Chondrocyte (in vitro differentiated cells): ENCODE measurements at regions not wholly inside any gene's neighbourhood (a gene's known extent, or its start where the extent isn't known, plus 50 kb on each side); places are given as distances from the start of the nearest gene placed in this dataset.

Experiments
- DNase-seq: peaks from one replicate; pipeline ENCODE4 v3.0.0; 2021; ENCODE audit warnings: mixed read lengths, low spot score
- H3K27ac Mint-ChIP-seq: one replicate; pipeline ENCODE4 v1.8.0; 2021; ENCODE audit warnings: mild to moderate bottlenecking, moderate library complexity, mixed read lengths; ENCODE audit not compliant: unreplicated experiment
- H3K27me3 Mint-ChIP-seq: 2 replicates; pipeline ENCODE4 v1.8.0; 2021; ENCODE audit warnings: low read depth, mixed read lengths
- H3K36me3 Mint-ChIP-seq: 2 replicates; pipeline ENCODE4 v1.8.0; 2021; ENCODE audit warnings: low read depth, mixed read lengths
- H3K4me1 Mint-ChIP-seq: 2 replicates; pipeline ENCODE4 v1.8.0; 2021; ENCODE audit warnings: low read depth, mild to moderate bottlenecking, mixed read lengths
- H3K4me3 Mint-ChIP-seq: one replicate; pipeline ENCODE4 v1.8.0; 2021; ENCODE audit warnings: mild to moderate bottlenecking, moderate library complexity, mixed read lengths; ENCODE audit not compliant: unreplicated experiment
- H3K9me3 Mint-ChIP-seq: 2 replicates; pipeline ENCODE4 v1.8.0; 2021; ENCODE audit warnings: low read depth, mixed read lengths
- CTCF ChIP-seq: fragments of 200-600 bp; sonication (generic); IDR thresholded peaks from 2 replicates; pipeline ENCODE4 v1.5.0; 2021; ENCODE audit warnings: antibody characterized with exemption, mild to moderate bottlenecking, moderate library complexity

GRCh38 chr3:4140921-4141320, 162.2 kb upstream of the SETMAR start:
- Mint-ChIP-seq H3K36me3 (no peaks in the 10 kb centered on the region), H3K9me3 (no peaks in the 10 kb centered on the region), H3K27ac (no peak overlapping the region), H3K4me1 (no peaks in the 10 kb centered on the region), H3K4me3 (no peak overlapping the region), H3K27me3 (no peaks in the 10 kb centered on the region)
- TF ChIP-seq CTCF = no peak
- DNase-seq = no peak

- no peaks in the 10 kb centered on the region for H3K27me3 Mint-ChIP-seq
- H3K36me3 Mint-ChIP-seq = no peaks in the 10 kb centered on the region
- TF ChIP-seq CTCF = no peak
- no peak overlapping the region for H3K27ac Mint-ChIP-seq
- H3K4me3 Mint-ChIP-seq = no peak overlapping the region
- DNase-seq = no peak
- no peaks in the 10 kb centered on the region for H3K4me1 Mint-ChIP-seq
- H3K9me3 Mint-ChIP-seq = no peaks in the 10 kb centered on the region
Measured at GRCh38 chr3:4147556-4148118, 155.5 kb upstream of the SETMAR start.

- H3K9me3 Mint-ChIP-seq = no peaks in the 10 kb centered on the region
- DNase-seq = no peak
- no peak overlapping the region for H3K4me3 Mint-ChIP-seq
- H3K27ac Mint-ChIP-seq = no peak overlapping the region
- no peaks in the 10 kb centered on the region for H3K27me3 Mint-ChIP-seq
- no peak for TF ChIP-seq CTCF
- H3K36me3 Mint-ChIP-seq = no peaks in the 10 kb centered on the region
- H3K4me1 Mint-ChIP-seq = no peaks in the 10 kb centered on the region
Measured at GRCh38 chr3:4149296-4149695, 153.9 kb upstream of the SETMAR start.

- Mint-ChIP-seq H3K36me3 (no peaks in the 10 kb centered on the region), H3K27me3 (no peaks in the 10 kb centered on the region), H3K27ac (no peak overlapping the region), H3K4me3 (no peak overlapping the region), H3K4me1 (no peaks in the 10 kb centered on the region), H3K9me3 (no peaks in the 10 kb centered on the region)
- DNase-seq = no peak
- no peak for TF ChIP-seq CTCF
Measured at GRCh38 chr3:4150816-4151215, 152.4 kb upstream of the SETMAR start.

- H3K27ac Mint-ChIP-seq = no peak overlapping the region
- no peaks in the 10 kb centered on the region for H3K27me3 Mint-ChIP-seq
- H3K4me1 Mint-ChIP-seq = no peaks in the 10 kb centered on the region
- no peaks in the 10 kb centered on the region for H3K36me3 Mint-ChIP-seq
- TF ChIP-seq CTCF = no peak
- H3K9me3 Mint-ChIP-seq = no peaks in the 10 kb centered on the region
- no peak for DNase-seq
- no peak overlapping the region for H3K4me3 Mint-ChIP-seq
Measured at GRCh38 chr3:4151859-4152258, 151.3 kb upstream of the SETMAR start.
